GM21528 (cell line): ENCODE measurements at regions not wholly inside any gene's neighbourhood (a gene's known extent, or its start where the extent isn't known, plus 50 kb on each side); places are given as distances from the start of the nearest gene placed in this dataset.

Source experiments
- ATAC-seq: cut with Tn5 transposase; IDR thresholded peaks from one replicate; pipeline ENCODE4 v1.9.1; 2021; ENCODE audit warnings: mild to moderate bottlenecking, moderate library complexity; ENCODE audit not compliant: unreplicated experiment, low FRiP score

GRCh38 chr3:6220447-6220846 is 640.5 kb upstream of the GRM7 start:
- ATAC-seq = no peak

- ATAC-seq = no peak
These were observed 638.8 kb upstream of the GRM7 start for GRCh38 chr3:6222069-6222468.

DNA sequence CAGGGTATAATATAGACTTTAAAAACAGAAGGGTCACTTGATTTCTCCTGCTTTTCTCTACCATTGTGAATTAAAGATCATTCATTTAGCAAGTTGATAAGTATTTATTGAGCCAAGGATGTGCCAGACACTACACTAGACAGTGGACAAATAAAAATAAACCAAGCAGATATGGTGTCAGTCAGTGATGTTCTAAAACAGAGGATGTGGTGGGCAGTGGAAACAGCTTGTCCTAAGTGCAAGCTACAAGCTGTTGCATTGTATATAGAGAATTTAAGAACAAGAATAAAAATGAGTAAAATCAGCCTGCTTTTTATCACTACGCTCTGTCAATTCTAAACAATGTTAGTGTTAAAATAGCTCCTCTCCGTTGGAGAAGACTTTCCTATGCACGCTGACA is 637.3 kb upstream of the GRM7 start:
- ATAC-seq = no peak

DNA sequence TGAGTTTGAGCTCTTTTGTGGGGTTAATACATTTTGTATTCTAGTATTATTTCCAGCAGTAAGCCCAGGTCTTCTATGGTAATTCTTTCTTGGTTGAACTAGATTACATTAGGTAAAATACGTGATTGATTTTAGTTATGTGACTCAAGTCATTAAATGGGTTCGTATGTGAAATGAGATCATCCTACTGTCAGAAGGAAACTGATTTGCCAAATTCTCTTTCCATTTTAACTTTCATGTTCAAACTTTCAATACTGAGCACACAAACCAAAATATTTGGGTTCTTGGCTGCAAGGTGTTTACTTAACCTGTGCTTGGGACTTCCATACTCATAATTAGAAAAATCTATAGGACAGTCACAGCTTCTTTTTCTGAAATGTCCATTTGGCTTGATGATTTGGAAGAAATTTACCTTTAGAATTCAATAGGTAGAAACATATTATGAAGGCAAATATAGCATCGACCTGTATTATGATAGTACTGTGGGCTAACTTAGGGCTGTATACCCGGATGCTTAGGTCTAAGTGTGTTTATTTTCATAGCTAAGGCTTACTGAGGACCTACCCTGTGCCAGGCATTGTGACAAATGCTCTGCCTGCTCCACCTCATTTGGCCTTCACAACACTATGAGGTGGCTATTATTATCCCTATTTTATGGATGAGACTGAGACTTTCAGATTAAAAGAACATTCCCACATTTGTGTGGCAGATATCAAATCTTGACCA is 631.8 kb upstream of the GRM7 start:
- ATAC-seq = no peak

DNA sequence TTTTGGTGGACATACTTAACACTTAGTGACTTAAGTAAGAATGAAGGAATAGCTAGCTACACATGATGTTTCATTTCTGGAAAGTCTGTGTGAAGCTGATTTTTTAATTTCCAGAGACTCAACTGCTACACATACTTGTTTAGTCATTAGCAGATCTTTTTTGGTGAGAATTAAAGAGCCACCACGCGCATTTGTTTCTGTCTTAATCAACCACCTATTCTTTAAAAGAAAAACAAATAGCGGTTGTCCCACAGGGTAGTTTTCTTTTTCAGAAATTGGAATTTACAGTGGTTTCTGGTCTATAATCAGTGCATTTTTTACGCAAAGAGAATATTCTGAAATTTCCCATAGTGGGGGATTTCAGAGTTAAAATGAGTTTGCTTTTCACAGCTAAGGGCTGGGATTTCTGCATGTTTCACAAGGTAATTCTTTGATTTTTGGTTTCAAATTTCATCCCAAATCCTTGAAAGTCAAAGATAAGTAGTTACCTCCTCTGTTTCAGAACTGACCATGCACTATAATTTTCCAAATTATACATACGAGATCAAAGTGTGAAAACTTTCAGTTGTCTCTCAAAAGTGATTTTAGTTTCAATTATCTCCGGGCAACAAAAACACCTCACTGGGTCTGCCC is 631.0 kb upstream of the GRM7 start:
- no peak for ATAC-seq

GRCh38 chr3:6242104-6242503 is 618.8 kb upstream of the GRM7 start:
- no peak for ATAC-seq

GRCh38 chr3:6248528-6248927 is 612.4 kb upstream of the GRM7 start:
- no peak for ATAC-seq

GRCh38 chr3:6249679-6250078 is 611.2 kb upstream of the GRM7 start:
- ATAC-seq = peak; percentile 50

DNA sequence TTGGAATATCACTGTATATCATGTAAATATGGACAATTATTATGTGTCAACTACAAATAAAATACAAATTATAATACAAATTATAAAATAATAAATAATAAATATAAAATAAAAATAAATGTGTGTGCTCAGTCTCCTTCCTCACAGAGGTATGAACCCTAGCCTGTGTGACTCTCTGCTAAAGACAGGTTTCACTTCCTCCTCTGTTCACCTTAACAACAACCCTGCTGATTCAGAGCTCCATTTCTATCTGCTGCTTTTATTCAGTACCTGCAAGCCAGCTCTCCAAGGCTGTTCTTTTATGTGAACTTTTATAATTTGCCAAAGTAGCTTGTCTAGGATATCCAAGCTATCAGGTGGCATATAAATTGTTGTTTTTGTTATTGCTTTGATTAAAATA is 610.7 kb upstream of the GRM7 start:
- peak; percentile 98 for ATAC-seq

- ATAC-seq = no peak
These were observed 609.1 kb upstream of the GRM7 start for GRCh38 chr3:6251612-6252400.

DNA sequence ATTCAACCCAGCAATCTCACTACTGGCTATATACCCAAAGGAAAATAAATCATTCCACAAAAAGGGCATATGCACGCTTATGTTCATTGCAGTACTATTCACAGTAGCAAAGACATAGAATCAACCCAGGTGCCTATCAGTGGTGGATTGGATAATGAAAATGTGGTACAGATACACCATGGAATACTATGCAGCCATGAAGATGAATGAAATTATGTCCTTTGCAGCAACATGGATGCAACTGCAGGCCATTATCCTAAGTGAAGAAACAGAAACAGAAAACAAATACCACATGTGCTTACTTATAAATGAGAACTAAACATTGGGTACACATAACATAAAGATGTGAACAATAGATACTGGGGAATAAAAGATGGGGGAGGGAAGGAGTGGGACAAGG is 606.4 kb upstream of the GRM7 start:
- ATAC-seq = no peak

- no peak for ATAC-seq
These were observed 605.7 kb upstream of the GRM7 start for GRCh38 chr3:6255229-6255628.

- ATAC-seq = no peak
These were observed 600.2 kb upstream of the GRM7 start for GRCh38 chr3:6260551-6261191.

DNA sequence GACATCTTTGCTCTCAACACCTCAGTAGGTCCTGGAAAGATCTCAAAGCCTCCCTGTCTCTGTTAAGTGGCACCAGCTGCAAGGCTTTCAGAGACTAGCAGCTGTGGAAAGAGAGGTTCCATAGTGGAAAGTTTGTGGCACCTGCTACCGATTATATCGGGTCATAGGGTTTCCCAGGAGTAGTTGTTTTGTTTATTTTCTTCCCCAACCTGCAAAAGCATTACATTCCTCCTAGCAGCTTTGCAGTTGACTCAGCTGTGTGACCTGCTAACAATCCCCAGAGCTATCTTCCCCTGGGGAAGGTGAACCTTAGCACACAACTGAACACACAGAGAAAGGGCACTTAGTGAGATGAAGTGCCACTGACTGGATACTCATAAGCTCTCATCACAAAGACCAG is 598.9 kb upstream of the GRM7 start:
- ATAC-seq = no peak

DNA sequence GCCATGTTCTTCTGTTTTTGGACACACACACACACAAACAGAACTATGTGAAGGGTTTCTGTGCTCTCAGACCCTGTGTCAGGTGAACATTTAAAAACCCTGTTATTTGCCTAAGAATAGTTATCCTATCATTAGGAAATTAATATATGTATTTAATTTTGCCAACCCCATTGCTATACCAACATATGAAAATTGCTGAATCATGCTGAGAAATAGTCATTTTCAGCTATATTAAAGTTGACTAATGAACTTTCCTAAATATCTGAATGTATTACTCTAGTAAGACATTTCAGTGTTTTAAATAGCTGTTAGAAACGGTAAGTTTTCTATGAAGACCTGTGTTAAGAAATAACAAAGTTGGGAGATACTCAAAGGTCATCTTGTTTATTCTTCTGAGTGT is 596.9 kb upstream of the GRM7 start:
- ATAC-seq = no peak

DNA sequence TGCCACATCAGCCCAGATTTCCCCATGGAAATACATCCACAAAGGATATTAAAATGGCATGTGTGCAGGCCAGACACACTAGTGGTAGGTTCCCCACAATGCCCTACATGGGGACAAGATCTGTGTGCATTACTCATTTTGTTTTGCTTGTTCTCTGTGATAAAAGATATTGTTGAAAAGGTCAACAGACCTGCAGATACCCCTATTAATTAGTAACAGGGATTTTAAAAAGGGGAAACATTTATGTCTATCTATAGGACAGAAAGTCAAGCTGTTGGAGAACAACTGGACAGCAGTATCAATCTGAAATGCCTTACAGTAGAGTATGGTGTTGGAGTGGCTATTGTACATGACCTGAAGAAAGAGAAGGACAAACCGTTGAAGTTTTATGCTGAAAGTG is 596.0 kb upstream of the GRM7 start:
- no peak for ATAC-seq

DNA sequence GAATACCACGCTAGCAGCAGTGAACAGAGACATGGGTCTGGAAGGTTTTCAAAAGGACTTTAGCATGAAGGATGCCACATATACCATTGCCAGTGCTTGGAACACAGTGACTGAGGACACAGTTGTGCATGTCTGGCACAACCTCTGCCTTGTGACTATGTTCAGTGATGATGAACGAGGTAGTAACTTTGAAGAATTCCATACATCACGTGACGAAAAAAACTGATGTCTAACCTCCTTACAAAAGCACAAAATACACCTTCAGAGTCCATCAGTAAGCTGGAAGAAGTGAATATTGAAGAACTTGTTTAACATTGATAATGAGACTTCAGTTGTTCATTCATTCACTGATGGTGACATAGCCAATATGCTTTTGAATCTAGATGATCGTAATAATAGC is 594.8 kb upstream of the GRM7 start:
- ATAC-seq = no peak

DNA sequence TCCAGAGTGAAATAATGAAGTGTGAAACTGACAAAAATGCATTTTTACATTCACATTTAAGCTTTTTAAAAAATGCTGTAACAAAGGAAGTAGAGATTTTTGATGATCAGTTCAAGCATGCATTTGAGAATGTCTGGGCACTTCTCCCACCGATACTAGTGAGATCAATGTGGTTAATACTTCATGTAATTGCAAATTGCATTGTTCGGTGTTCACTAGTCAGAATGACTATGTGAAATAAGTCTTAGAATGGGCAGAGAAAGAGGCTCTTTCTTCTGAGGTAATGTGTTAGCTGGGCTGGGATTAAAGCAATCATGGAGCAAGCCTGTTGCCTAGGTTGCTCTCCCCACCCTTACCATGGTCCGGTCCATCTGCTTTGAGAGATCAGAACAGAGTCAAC is 587.0 kb upstream of the GRM7 start:
- no peak for ATAC-seq

DNA sequence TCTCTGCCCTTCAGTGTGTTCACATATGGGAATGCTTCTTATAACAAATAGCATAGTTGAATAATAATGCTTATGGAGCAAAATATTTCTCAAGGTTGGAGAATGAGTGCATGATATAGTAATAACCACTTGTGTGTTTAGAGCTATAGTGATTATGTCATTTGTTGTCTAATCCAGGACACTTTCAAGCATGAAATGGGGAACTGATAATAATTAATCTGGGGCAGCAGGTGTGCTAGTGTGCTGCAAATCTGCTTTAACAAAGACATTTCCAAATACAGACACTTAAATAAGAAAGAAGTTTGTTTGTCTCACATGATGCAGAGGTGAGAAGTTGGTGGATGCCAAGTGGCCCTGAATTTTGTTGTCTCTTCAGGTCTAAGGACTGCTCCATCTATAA is 579.3 kb upstream of the GRM7 start:
- no peak for ATAC-seq

- ATAC-seq = no peak
These were observed 578.0 kb upstream of the GRM7 start for GRCh38 chr3:6282918-6283317.
